Natural killer cell (primary cell): ENCODE measurements at regions not wholly inside any gene's neighbourhood (a gene's known extent, or its start where the extent isn't known, plus 50 kb on each side); places are given as distances from the start of the nearest gene placed in this dataset.

ENCODE experiments used
- ATAC-seq, 3 donors: fragments of 150-1000 bp in 2 of 3; fragments of 200-7000 bp in 1 of 3; cut with Tn5 transposase; 1 replicate in 1 of 3; 2 replicates in 2 of 3; pipeline ENCODE4 v1.10.0; 2021; ENCODE audit warnings: mild to moderate bottlenecking in 2 of 3, moderate library complexity in 2 of 3
- DNase-seq, 2 donors: peaks; one replicate each; pipeline versions ENCODE4 v3.0.0 to v3.0.0-alpha.2; 2013 to 2021; ENCODE audit warnings: mixed read lengths in 1 of 2
- H3K27ac ChIP-seq: one replicate; pipeline ENCODE4 v1.5.1; 2013; ENCODE audit warnings: mild to moderate bottlenecking, low read length
- H3K27me3 ChIP-seq: one replicate; pipeline ENCODE4 v1.6.1; 2013; ENCODE audit warnings: low read length; ENCODE audit not compliant: control insufficient read depth, insufficient read depth
- H3K36me3 ChIP-seq: one replicate; pipeline ENCODE4 v1.6.1; 2013; ENCODE audit warnings: low read length; ENCODE audit not compliant: control insufficient read depth, insufficient read depth
- H3K4me1 ChIP-seq: one replicate; pipeline ENCODE4 v1.6.1; 2013; ENCODE audit warnings: low read length; ENCODE audit not compliant: control insufficient read depth, insufficient read depth
- H3K4me3 ChIP-seq: one replicate; pipeline ENCODE4 v1.5.1; 2013; ENCODE audit warnings: low read length
- H3K9me3 ChIP-seq: one replicate; pipeline ENCODE4 v1.6.1; 2013; ENCODE audit warnings: low read length; ENCODE audit not compliant: control insufficient read depth, insufficient read depth
- H3K27ac Mint-ChIP-seq, 2 donors: one replicate each; pipeline ENCODE4 v1.8.0; 2022; ENCODE audit warnings: mild to moderate bottlenecking in 2 of 2, mixed read lengths in 2 of 2, moderate library complexity in 1 of 2
- H3K27me3 Mint-ChIP-seq, 2 donors: one replicate each; pipeline ENCODE4 v1.8.0; 2022; ENCODE audit warnings: low read depth in 2 of 2, mixed read lengths in 2 of 2
- H3K36me3 Mint-ChIP-seq: one replicate; pipeline ENCODE4 v1.8.0; 2022; ENCODE audit warnings: mixed read lengths
- H3K4me1 Mint-ChIP-seq, 2 donors: one replicate each; pipeline ENCODE4 v1.8.0; 2022; ENCODE audit warnings: mixed read lengths in 2 of 2
- H3K4me3 Mint-ChIP-seq: one replicate; pipeline ENCODE4 v1.8.0; 2022; ENCODE audit warnings: mild to moderate bottlenecking, moderate library complexity, mixed read lengths
- H3K9me3 Mint-ChIP-seq, 2 donors: one replicate each; pipeline ENCODE4 v1.8.0; 2022; ENCODE audit warnings: mixed read lengths in 2 of 2
- CTCF ChIP-seq: fragments of 200-600 bp; IDR thresholded peaks from one replicate; pipeline ENCODE4 v1.8.0; 2022; ENCODE audit warnings: antibody characterized with exemption
- WGBS: methylation state at CpG from one replicate; pipeline ENCODE4 v1.1.7; 2013; ENCODE audit warnings: missing lambda C conversion rate; ENCODE audit not compliant: insufficient coverage; 5-methylcytosine and 5-hydroxymethylcytosine counted together
- intact Hi-C: fragments of 100-400 bp; cut with micrococcal nuclease; formaldehyde crosslinking; loops from one replicate; pipeline ENCODE4 v1.14.2; 2022

DNA sequence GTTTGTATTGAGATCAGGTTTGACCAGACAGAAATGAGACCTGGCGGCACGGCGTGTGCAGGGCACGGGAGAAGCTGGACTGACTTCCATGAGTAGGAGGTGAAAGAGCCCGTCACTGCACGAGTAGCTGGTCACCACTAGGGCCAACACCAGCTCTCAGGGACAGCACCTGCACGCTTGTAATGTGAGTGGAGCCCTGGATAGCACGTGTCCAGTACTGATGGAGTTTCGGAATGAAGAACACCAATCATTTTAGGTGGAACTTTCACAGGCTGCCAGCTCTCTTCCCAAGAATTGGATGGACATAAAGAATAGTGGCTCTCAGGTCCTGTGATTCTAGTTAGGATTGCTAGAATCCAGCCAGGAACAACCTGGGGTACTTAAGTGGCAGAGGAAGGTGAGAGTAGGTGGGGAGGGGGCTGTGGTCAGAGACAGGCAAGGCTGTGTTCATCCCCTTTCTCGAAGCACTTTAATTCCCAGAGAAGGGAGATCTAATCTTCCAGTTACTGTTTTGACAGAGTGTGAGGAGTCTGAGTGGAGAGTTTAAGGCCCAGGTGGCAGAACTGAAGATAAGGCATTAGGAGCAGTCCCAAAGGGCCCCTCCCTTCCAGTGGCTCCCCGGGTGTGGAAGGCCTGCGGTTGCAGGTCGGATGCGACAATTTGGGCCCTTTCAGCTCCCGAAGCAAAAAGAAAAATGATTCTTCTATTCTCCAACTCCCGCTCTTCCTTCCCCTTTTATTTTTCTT, 314.8 kb downstream of the QKI start:
- no peak for ATAC-seq
- H3K27ac Mint-ChIP-seq, result no peak overlapping the region

DNA sequence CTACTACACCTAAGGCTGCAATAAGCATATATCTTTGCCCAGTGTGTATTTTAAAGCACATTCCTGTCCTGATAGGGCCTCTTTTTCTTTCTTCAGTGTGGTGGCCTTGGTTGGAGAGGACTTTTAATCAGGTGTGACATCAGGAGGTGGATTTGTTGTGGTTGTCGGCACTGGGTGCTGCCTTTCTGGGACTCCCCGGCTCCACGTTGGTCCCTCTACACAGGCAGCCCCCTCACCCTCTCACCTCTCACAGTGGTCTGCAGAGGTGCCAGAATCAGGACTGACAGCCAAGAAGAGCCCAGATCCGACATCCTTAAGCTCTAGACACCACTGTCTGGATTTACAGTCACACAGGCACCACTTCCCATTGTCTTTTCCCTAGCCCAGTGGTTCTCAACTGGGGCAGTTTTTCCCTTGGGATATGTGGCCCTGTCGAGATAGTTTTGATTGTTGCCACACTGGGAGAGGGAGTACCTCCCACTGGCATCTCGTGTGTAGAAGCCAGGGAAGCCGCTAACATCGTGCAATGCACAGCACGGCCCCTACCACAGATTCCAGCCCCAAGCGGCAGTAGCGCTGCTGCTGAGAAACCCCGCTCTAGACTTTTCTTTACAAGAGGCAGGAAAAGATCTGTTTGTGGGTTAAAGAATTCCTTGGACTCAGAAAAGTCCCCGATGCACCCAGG, 314.1 kb downstream of the QKI start:
- Mint-ChIP-seq H3K9me3 (no peaks in the 10 kb centered on the region), H3K27ac (no peak overlapping the region), H3K4me3 (no peak overlapping the region), H3K27me3 (peaks cover 0 to 7% of the 10 kb centered on the region in 2 donors), H3K36me3 (no peaks in the 10 kb centered on the region), H3K4me1 (peaks cover 20 to 27% of the 10 kb centered on the region in 2 donors)
- no peak for TF ChIP-seq CTCF
- peak; percentile 55 to 84 (median 63) for ATAC-seq
- 82% methylated on average over 12 of the region's 13 CpGs for WGBS
- DNase-seq, result no peak
- no peaks in the 10 kb centered on the region for H3K9me3 ChIP-seq
- H3K36me3 ChIP-seq, result no peaks in the 10 kb centered on the region
- peaks cover 30% of the 10 kb centered on the region for H3K4me1 ChIP-seq
- intact Hi-C loops, result no loop called here
- no peak overlapping the region for H3K27ac ChIP-seq
- no peak overlapping the region for H3K4me3 ChIP-seq
- no peaks in the 10 kb centered on the region for H3K27me3 ChIP-seq

More for the DNA sequence above, 314.8 kb downstream of the QKI start:
- Mint-ChIP-seq H3K36me3 (no peaks in the 10 kb centered on the region), H3K4me3 (no peak overlapping the region), H3K27me3 (peaks cover 0 to 9% of the 10 kb centered on the region in 2 donors), H3K4me1 (peaks cover 20 to 27% of the 10 kb centered on the region in 2 donors), H3K9me3 (no peaks in the 10 kb centered on the region)
- Histone ChIP-seq H3K36me3 (no peaks in the 10 kb centered on the region), H3K9me3 (no peaks in the 10 kb centered on the region), H3K27ac (no peak overlapping the region), H3K4me3 (no peak overlapping the region), H3K4me1 (peaks cover 30% of the 10 kb centered on the region), H3K27me3 (no peaks in the 10 kb centered on the region)
- no peak for TF ChIP-seq CTCF
- intact Hi-C loops, result no loop called here
- no peak for DNase-seq
- 91% methylated on average over 15 of the region's 16 CpGs for WGBS

DNA sequence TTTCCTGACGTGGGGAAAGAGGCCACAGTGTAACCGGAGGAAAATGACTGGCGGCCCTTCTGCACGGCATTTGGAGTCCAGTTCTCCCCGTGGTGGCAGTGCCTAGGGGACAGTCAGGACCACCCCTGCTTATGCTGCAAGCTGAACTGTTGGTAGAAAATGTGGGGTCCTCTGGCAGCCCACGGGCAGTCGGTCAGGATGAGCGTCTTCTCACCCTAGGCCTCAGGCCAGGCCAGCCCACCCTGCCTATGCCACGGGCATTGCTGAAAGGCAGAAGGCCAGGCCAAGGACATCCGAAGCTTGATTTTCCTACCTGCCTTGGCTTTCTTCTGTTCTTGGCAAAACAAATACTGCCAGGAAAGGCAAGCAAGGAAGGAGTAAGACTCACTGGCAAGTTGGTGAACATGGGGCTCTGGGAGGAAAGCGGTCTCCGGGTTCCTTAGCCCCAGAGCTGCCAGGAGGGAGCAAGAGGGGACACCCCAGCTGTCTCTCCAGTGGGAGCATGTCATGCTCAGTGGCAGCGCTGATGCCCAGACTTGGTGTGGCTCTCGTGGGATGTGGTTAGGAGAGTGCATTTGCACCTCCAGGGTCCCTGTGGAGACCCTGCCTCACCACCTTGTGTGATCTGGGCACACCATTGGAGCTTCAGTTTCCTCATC, 311.6 kb downstream of the QKI start:
- no peak for ATAC-seq
- no peak overlapping the region for H3K4me3 Mint-ChIP-seq

More for the DNA sequence above, 311.6 kb downstream of the QKI start:
- intact Hi-C loops, result no loop called here
- peaks cover 32% of the 10 kb centered on the region for H3K4me1 ChIP-seq
- Mint-ChIP-seq H3K9me3 (no peaks in the 10 kb centered on the region), H3K4me1 (peaks cover 29 to 34% of the 10 kb centered on the region in 2 donors), H3K27ac (no peak overlapping the region), H3K27me3 (peaks cover 0 to 2% of the 10 kb centered on the region in 2 donors), H3K36me3 (no peaks in the 10 kb centered on the region)
- 83% methylated on average over 14 of the region's 14 CpGs for WGBS
- no peaks in the 10 kb centered on the region for H3K27me3 ChIP-seq
- no peak overlapping the region for H3K4me3 ChIP-seq
- H3K27ac ChIP-seq, result no peak overlapping the region
- no peaks in the 10 kb centered on the region for H3K9me3 ChIP-seq
- no peak for DNase-seq
- no peak for TF ChIP-seq CTCF
- no peaks in the 10 kb centered on the region for H3K36me3 ChIP-seq
